HepG2 (cell line): ENCODE measurements at regions not wholly inside any gene's neighbourhood (a gene's known extent, or its start where the extent isn't known, plus 50 kb on each side); places are given as distances from the start of the nearest gene placed in this dataset.

Experiments
- ATAC-seq: fragments of 200-7000 bp; cut with Tn5 transposase; 3 replicates; pipeline ENCODE4 v1.9.1; 2020; ENCODE audit warnings: mild to moderate bottlenecking, moderate library complexity
- BruUV-seq: library from RNA; stranded (reverse); fragments of 400-500 nt; replicated peaks from 2 replicates; lab custom pipeline; 2021; lab: Mats Ljungman, UMichigan
- CTCF ChIA-PET: fragments of 300-600 bp; formaldehyde crosslinking; extraction: SDS; loops from one replicate; lab custom pipeline; 2021; ENCODE audit warnings: low total read pairs, inconsistent platforms, low intra/inter-chr PET ratio; lab: Yijun Ruan, JAX
- POLR2A ChIA-PET: fragments of 350-600 bp; sonication (Branson Sonifier 250); formaldehyde crosslinking; loops from one replicate; lab custom pipeline; 2020; ENCODE audit warnings: antibody characterized with exemption, inconsistent platforms; lab: Yijun Ruan, JAX
- DNase-seq: peaks from one replicate; pipeline ENCODE4 v3.0.0-alpha.2; 2015; ENCODE audit warnings: low spot score
- FAIRE-seq: peaks from 3 replicates; lab custom pipeline; 2011; peaks lifted over from hg19 to GRCh38; lab: Jason Lieb, UNC
- H2AFZ ChIP-seq: one replicate; pipeline ENCODE4 v1.6.1; 2011; ENCODE audit warnings: low read length, inconsistent platforms
- H3K27ac ChIP-seq: fragments of 300-600 bp; 3 replicates; pipeline ENCODE4 v1.8.0; 2011; ENCODE audit warnings: mixed run types, mild to moderate bottlenecking, mixed read lengths, low read length, inconsistent platforms; ENCODE audit not compliant: insufficient read depth; ENCODE audit errors: extremely low read length
- H3K27me3 ChIP-seq, 2 experiments: fragments of 200-600 bp in 1 of 2; 2 replicates in 1 of 2; 3 replicates in 1 of 2; pipeline versions ENCODE4 v1.6.0 to v1.8.0; 2011; ENCODE audit warnings: low read length in 2 of 2, mild to moderate bottlenecking in 2 of 2, moderate library complexity in 2 of 2, inconsistent platforms in 1 of 2; ENCODE audit not compliant: insufficient read depth in 2 of 2, control insufficient read depth in 1 of 2
- H3K36me3 ChIP-seq, 2 experiments: fragments of 200-600 bp in 1 of 2; replicated peaks in 1 of 2; 2 replicates in 1 of 2; 3 replicates in 1 of 2; pipeline versions ENCODE4 v1.5.1 to v1.8.0; 2011; ENCODE audit warnings: low read length in 2 of 2, inconsistent platforms in 1 of 2; ENCODE audit not compliant: insufficient read depth in 2 of 2, control insufficient read depth in 1 of 2
- H3K4me1 ChIP-seq: 2 replicates; pipeline ENCODE4 v1.5.1; 2012; ENCODE audit warnings: low read length, inconsistent platforms; ENCODE audit not compliant: insufficient read depth
- H3K4me2 ChIP-seq: 2 replicates; pipeline ENCODE4 v1.6.0; 2011; ENCODE audit warnings: low read depth, low read length, inconsistent platforms
- H3K4me3 ChIP-seq, 3 experiments: fragments of 200-600 bp in 1 of 3; sonication (generic), shearing (Covaris generic) in 1 of 3; replicated peaks in 1 of 3; 2 replicates each; pipeline ENCODE4 v1.5.1; 2011 to 2016; ENCODE audit warnings: low read length in 3 of 3, inconsistent platforms in 2 of 3, low read depth in 2 of 3, mild to moderate bottlenecking in 2 of 3, control low read depth in 1 of 3, mixed read lengths in 1 of 3; ENCODE audit not compliant: insufficient read depth in 1 of 3
- H3K79me2 ChIP-seq: one replicate; pipeline ENCODE4 v1.6.1; 2011; ENCODE audit warnings: low read length, inconsistent platforms; ENCODE audit not compliant: insufficient read depth
- H3K9ac ChIP-seq: 2 replicates; pipeline ENCODE4 v1.6.0; 2011; ENCODE audit warnings: mild to moderate bottlenecking, low read depth, low read length, inconsistent platforms; ENCODE audit not compliant: insufficient read depth
- H3K9me3 ChIP-seq: 2 replicates; pipeline ENCODE4 v1.5.1; 2012; ENCODE audit warnings: mild to moderate bottlenecking, low read length
- H4K20me1 ChIP-seq: 2 replicates; pipeline ENCODE4 v1.6.0; 2011; ENCODE audit warnings: inconsistent platforms, mild to moderate bottlenecking, low read length, moderate library complexity; ENCODE audit not compliant: insufficient read depth
- ARID2 ChIP-seq: sonication (generic); formaldehyde crosslinking; IDR thresholded peaks from 2 replicates; pipeline ENCODE4 v1.8.1; 2022; ENCODE audit warnings: mild to moderate bottlenecking, missing genetic modification reagents, borderline replicate concordance
- CREM ChIP-seq, 2 experiments: sonication (generic) in 1 of 2; formaldehyde crosslinking in 1 of 2; IDR thresholded peaks; 2 replicates each; pipeline versions ENCODE4 v1.4.0 to v1.6.1; 2016 to 2020; ENCODE audit warnings: antibody characterized with exemption in 1 of 2, mild to moderate bottlenecking in 1 of 2, missing genetic modification reagents in 1 of 2
- HNRNPK ChIP-seq: fragments of 200-400 bp; formaldehyde crosslinking; IDR thresholded peaks from 2 replicates; pipeline ENCODE4 v1.6.1; 2018; ENCODE audit warnings: low read length, low read depth, moderate library complexity, mild to moderate bottlenecking; ENCODE audit not compliant: poor library complexity, severe bottlenecking
- JUNB ChIP-seq: sonication (generic); formaldehyde crosslinking; IDR thresholded peaks from 2 replicates; pipeline ENCODE4 v1.8.0; 2022; ENCODE audit warnings: missing genetic modification reagents, mild to moderate bottlenecking, borderline replicate concordance
- RCOR2 ChIP-seq: IDR thresholded peaks from 2 replicates; pipeline ENCODE4 v1.6.1; 2016; ENCODE audit warnings: missing biosample characterization, missing genetic modification reagents
- SNAPC5 ChIP-seq: sonication (generic); formaldehyde crosslinking; IDR thresholded peaks from 2 replicates; pipeline ENCODE4 v1.8.1; 2023; ENCODE audit warnings: mild to moderate bottlenecking, missing genetic modification reagents, borderline replicate concordance
- ZNF563 ChIP-seq: sonication (generic); formaldehyde crosslinking; IDR thresholded peaks from 2 replicates; pipeline ENCODE4 v1.8.0; 2022; ENCODE audit warnings: mild to moderate bottlenecking, moderate library complexity, missing genetic modification reagents
- WGBS: methylation state at CpG from one replicate; pipeline ENCODE4 v1.1.6; 2017; ENCODE audit warnings: low lambda C conversion rate; 5-methylcytosine and 5-hydroxymethylcytosine counted together
- in situ Hi-C: cut with HindIII; loops from 2 replicates; pipeline ENCODE4 v1.10.0; 2017; ENCODE audit warnings: low pct_unique_long_range_greater_than_20kb; ENCODE audit not compliant: extremely low pct_ligation_motif_present
- intact Hi-C: fragments of 100-400 bp; cut with micrococcal nuclease; formaldehyde crosslinking; loops from one replicate; pipeline ENCODE4 v1.10.0; 2022; ENCODE audit not compliant: unreplicated experiment
- TF ChIP-seq, protein P1 (sequence below): sonication (generic); formaldehyde crosslinking; IDR thresholded peaks from 2 replicates; pipeline ENCODE4 v1.4.0; 2020; ENCODE audit warnings: missing genetic modification reagents, mild to moderate bottlenecking, borderline replicate concordance
- TF ChIP-seq, protein P2 (sequence below): sonication (generic); formaldehyde crosslinking; IDR thresholded peaks from 2 replicates; pipeline ENCODE4 v1.4.0; 2020; ENCODE audit warnings: missing genetic modification reagents

DNA sequence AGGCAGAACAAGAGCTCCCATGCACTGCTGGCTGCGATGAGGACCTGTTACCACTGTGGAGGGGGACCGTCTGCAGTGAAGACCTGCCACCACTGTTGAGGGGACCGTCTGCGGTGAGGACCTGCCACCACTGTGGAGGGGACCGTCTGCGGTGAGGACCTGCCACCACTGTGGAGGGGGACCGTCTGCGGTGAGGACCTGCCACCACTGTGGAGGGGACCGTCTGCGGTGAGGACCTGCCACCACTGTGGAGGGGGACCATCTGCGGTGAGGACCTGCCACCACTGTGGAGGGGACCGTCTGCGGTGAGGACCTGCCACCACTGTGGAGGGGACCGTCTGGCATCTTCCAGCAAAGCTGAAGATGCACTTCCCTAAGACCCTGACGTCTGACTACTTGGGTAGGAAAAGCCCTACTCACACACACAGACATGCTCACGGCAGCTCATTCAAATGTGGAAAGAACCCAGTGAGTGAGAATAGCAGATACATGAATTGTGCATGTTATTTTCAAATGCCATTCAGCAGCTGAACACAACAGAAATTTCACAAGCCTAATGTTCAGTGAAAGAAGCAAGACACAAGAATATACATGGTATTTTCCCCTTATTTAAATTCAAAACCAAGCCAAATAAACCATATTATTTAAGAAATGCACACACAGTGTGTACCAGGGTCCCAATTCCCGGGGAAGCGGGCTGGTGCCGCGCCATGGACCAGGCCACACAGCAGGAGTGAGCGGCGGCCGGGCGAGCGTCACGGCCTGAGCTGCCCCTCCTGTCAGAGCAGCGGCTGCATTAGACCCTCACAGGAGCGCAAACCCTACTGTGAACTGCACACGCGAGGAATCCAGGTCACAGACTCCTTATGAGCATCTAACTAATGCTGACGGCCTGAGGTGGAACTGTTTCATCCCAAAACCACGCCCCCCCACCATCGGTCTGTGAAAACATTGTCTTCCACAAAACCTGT, 64.2 kb upstream of the METRNL start:
- Histone ChIP-seq H2AFZ (no peak overlapping the region), H3K27me3 (no peaks in the 10 kb centered on the region), H3K79me2 (no peaks in the 10 kb centered on the region), H3K27ac (no peak overlapping the region), H3K36me3 (peaks cover 2 to 3% of the 10 kb centered on the region in 2 experiments; a peak in 3 of 5 replicates), H3K4me2 (no peak overlapping the region), H3K4me1 (peaks cover 8% of the 10 kb centered on the region; the same call in 1 of the 2 replicates), H3K9me3 (no peaks in the 10 kb centered on the region), H4K20me1 (no peaks in the 10 kb centered on the region), H3K9ac (no peak overlapping the region), H3K4me3 (no peak overlapping the region)
- in situ Hi-C loops = no loop called here
- ATAC-seq = no peak
- no TSS peak for BruUV-seq
- WGBS = 97% methylated on average over 22 of the region's 33 CpGs
- no peak for FAIRE-seq
- no peak for DNase-seq
- intact Hi-C loops = no loop called here
- no peak for TF ChIP-seq CREM (IDR thresholded peaks at IDR 0.05)
- TF ChIP-seq CREM (CRISPR knock-in tag; IDR thresholded peaks at IDR 0.05) = no peak
- TF ChIP-seq, protein P1, sequence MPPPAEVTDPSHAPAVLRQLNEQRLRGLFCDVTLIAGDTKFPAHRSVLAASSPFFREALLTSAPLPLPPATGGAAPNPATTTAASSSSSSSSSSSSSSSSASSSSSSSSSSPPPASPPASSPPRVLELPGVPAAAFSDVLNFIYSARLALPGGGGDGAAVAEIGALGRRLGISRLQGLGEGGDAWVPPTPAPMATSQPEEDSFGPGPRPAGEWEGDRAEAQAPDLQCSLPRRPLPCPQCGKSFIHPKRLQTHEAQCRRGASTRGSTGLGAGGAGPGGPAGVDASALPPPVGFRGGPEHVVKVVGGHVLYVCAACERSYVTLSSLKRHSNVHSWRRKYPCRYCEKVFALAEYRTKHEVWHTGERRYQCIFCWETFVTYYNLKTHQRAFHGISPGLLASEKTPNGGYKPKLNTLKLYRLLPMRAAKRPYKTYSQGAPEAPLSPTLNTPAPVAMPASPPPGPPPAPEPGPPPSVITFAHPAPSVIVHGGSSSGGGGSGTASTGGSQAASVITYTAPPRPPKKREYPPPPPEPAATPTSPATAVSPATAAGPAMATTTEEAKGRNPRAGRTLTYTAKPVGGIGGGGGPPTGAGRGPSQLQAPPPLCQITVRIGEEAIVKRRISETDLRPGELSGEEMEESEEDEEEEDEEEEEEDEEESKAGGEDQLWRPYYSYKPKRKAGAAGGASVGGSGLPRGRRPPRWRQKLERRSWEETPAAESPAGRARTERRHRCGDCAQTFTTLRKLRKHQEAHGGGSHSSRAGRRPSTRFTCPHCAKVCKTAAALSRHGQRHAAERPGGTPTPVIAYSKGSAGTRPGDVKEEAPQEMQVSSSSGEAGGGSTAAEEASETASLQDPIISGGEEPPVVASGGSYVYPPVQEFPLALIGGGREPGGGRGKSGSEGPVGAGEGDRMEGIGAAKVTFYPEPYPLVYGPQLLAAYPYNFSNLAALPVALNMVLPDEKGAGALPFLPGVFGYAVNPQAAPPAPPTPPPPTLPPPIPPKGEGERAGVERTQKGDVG (CRISPR knock-in tag) = no peak
- TF ChIP-seq ARID2 (CRISPR knock-in tag) = no peak
- TF ChIP-seq HNRNPK = no peak
- no peak for TF ChIP-seq ZNF563
- TF ChIP-seq JUNB (CRISPR knock-in tag) = no peak
- TF ChIP-seq SNAPC5 (CRISPR knock-in tag) = no peak
- TF ChIP-seq RCOR2 = no peak
- TF ChIP-seq, protein P2, sequence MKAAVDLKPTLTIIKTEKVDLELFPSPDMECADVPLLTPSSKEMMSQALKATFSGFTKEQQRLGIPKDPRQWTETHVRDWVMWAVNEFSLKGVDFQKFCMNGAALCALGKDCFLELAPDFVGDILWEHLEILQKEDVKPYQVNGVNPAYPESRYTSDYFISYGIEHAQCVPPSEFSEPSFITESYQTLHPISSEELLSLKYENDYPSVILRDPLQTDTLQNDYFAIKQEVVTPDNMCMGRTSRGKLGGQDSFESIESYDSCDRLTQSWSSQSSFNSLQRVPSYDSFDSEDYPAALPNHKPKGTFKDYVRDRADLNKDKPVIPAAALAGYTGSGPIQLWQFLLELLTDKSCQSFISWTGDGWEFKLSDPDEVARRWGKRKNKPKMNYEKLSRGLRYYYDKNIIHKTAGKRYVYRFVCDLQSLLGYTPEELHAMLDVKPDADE (CRISPR knock-in tag) = no peak
- CTCF ChIA-PET = no interaction called here
- POLR2A ChIA-PET = no interaction called here
